SK-N-SH (cell line): ENCODE measurements at regions not wholly inside any gene's neighbourhood (a gene's known extent, or its start where the extent isn't known, plus 50 kb on each side); places are given as distances from the start of the nearest gene placed in this dataset.
"Not testable (repeated sequence)": the region's sequence is repeated elsewhere in the genome, so short reads cannot be mapped to it uniquely, and the experiment has no call there.

Experiments
- CTCF ChIA-PET: fragments of 300-600, 350-600 bp; formaldehyde crosslinking; extraction: SDS; loops from one replicate; lab custom pipeline; 2021; lab: Yijun Ruan, JAX
- POLR2A ChIA-PET: fragments of 350-600 bp; sonication (Branson Sonifier 250); formaldehyde crosslinking; extraction: SDS; loops from one replicate; lab custom pipeline; 2020; ENCODE audit warnings: antibody characterized with exemption, inconsistent platforms; lab: Yijun Ruan, JAX
- DNase-seq: peaks from one replicate; pipeline ENCODE4 v3.0.0; 2012
- H2AFZ ChIP-seq: fragments of 200-600 bp; sonication (generic); 2 replicates; pipeline ENCODE4 v1.8.1; 2016; ENCODE audit warnings: antibody characterized with exemption, mild to moderate bottlenecking, low read depth
- H3F3A ChIP-seq: fragments of 200-600 bp; sonication (generic); replicated peaks from 2 replicates; pipeline ENCODE3; 2016; ENCODE audit warnings: antibody characterized with exemption, mild to moderate bottlenecking; ENCODE audit not compliant: insufficient read depth
- H3K27ac ChIP-seq, 2 experiments: fragments of 200-500 bp in 1 of 2; fragments of 200-600 bp in 1 of 2; sonication (Bioruptor generic) in 1 of 2; sonication (generic), shearing (Covaris generic) in 1 of 2; 2 replicates each; pipeline versions ENCODE4 v1.5.1 to v1.6.1; 2014 to 2016; ENCODE audit warnings: low read depth in 2 of 2, inconsistent platforms in 1 of 2, low read length in 1 of 2, mild to moderate bottlenecking in 1 of 2, mixed read lengths in 1 of 2
- H3K27me3 ChIP-seq: fragments of 200-600 bp; sonication (generic), shearing (Covaris generic); 2 replicates; pipeline ENCODE4 v1.6.1; 2016; ENCODE audit warnings: mixed run types; ENCODE audit not compliant: insufficient read depth
- H3K36me3 ChIP-seq, 2 experiments: fragments of 200-500 bp in 1 of 2; fragments of 200-600 bp in 1 of 2; sonication (Bioruptor generic) in 1 of 2; sonication (generic) in 1 of 2; replicated peaks in 1 of 2; 2 replicates each; pipeline versions ENCODE3 to v1.5.1; 2014 to 2016; ENCODE audit warnings: low read length in 1 of 2, mild to moderate bottlenecking in 1 of 2; ENCODE audit not compliant: insufficient read depth in 2 of 2, control insufficient read depth in 1 of 2
- H3K4me1 ChIP-seq, 2 experiments: fragments of 200-500 bp in 1 of 2; fragments of 200-600 bp in 1 of 2; sonication (Bioruptor generic) in 1 of 2; sonication (generic), shearing (Covaris generic) in 1 of 2; 2 replicates each; pipeline versions ENCODE4 v1.5.1 to v1.6.1; 2014 to 2016; ENCODE audit warnings: low read depth in 1 of 2, low read length in 1 of 2, mixed run types in 1 of 2; ENCODE audit not compliant: insufficient read depth in 2 of 2, control insufficient read depth in 1 of 2
- H3K4me2 ChIP-seq: fragments of 200-600 bp; sonication (generic), shearing (Covaris generic); 2 replicates; pipeline ENCODE4 v1.6.1; 2017; ENCODE audit warnings: mixed run types
- H3K4me3 ChIP-seq, 2 experiments: fragments of 200-500 bp in 1 of 2; fragments of 200-600 bp in 1 of 2; sonication (Bioruptor generic) in 1 of 2; sonication (generic), shearing (Covaris generic) in 1 of 2; 2 replicates each; pipeline versions ENCODE4 v1.5.1 to v1.8.1; 2014 to 2016; ENCODE audit warnings: low read depth in 2 of 2, inconsistent platforms in 1 of 2, low read length in 1 of 2, mild to moderate bottlenecking in 1 of 2, mixed read lengths in 1 of 2, moderate library complexity in 1 of 2
- H3K79me2 ChIP-seq: fragments of 200-600 bp; sonication (generic); 2 replicates; pipeline ENCODE4 v1.8.1; 2017; ENCODE audit warnings: mild to moderate bottlenecking; ENCODE audit not compliant: insufficient read depth
- H3K9ac ChIP-seq: fragments of 200-600 bp; sonication (generic); 2 replicates; pipeline ENCODE4 v1.6.1; 2017; ENCODE audit warnings: mixed run types
- H3K9me2 ChIP-seq: fragments of 200-600 bp; sonication (generic); 2 replicates; pipeline ENCODE4 v1.6.1; 2017; ENCODE audit warnings: mixed run types
- H3K9me3 ChIP-seq: fragments of 200-600 bp; sonication (generic); 2 replicates; pipeline ENCODE4 v1.6.1; 2017; ENCODE audit warnings: mixed run types, mild to moderate bottlenecking, moderate library complexity
- H4K20me1 ChIP-seq: fragments of 200-600 bp; sonication (generic); 2 replicates; pipeline ENCODE4 v1.6.1; 2017; ENCODE audit warnings: mild to moderate bottlenecking, mixed run types; ENCODE audit not compliant: insufficient read depth
- JUND ChIP-seq: IDR thresholded peaks from 2 replicates; pipeline ENCODE4 v1.4.0; 2012
- MEF2A ChIP-seq: IDR thresholded peaks from 2 replicates; pipeline ENCODE4 v1.4.0; 2012; ENCODE audit warnings: low read depth, borderline replicate concordance
- MXI1 ChIP-seq: IDR thresholded peaks from 2 replicates; pipeline ENCODE4 v1.6.1; 2012; ENCODE audit warnings: mild to moderate bottlenecking, low read depth, low read length, improper control_type of control experiment
- PBX3 ChIP-seq: IDR thresholded peaks from 2 replicates; pipeline ENCODE4; 2012
- TCF12 ChIP-seq: IDR thresholded peaks from 2 replicates; pipeline ENCODE4 v1.4.0; 2012
- USF2 ChIP-seq: fragments of 150-350 bp; IDR thresholded peaks from 2 replicates; pipeline ENCODE4 v1.6.1; 2017; ENCODE audit warnings: antibody characterized with exemption, low read length, low read depth, borderline replicate concordance
- WGBS: methylation state at CpG from one replicate; pipeline ENCODE4 v1.1.6; 2017; ENCODE audit warnings: low lambda C conversion rate; 5-methylcytosine and 5-hydroxymethylcytosine counted together
- TF ChIP-seq, protein P1 (sequence below): fragments of 200-600 bp; sonication (generic); IDR thresholded peaks from 2 replicates; pipeline ENCODE4 v1.6.1; 2017; ENCODE audit warnings: antibody characterized with exemption, mild to moderate bottlenecking, moderate library complexity
- TF ChIP-seq, protein P2 (sequence below): IDR thresholded peaks from 2 replicates; pipeline ENCODE4 v1.4.0; 2012; ENCODE audit warnings: low read depth

GRCh38 chr12:125549836-125550235 is 484.6 kb downstream of the AACS start:
- Histone ChIP-seq H3K4me3 (no peak overlapping the region), H3K4me1 (no peaks in the 10 kb centered on the region), H3K27ac (no peak overlapping the region), H3K36me3 (no peaks in the 10 kb centered on the region), H3K9ac (no peak overlapping the region), H3K27me3 (no peaks in the 10 kb centered on the region), H3F3A (no peaks in the 10 kb centered on the region), H4K20me1 (no peaks in the 10 kb centered on the region), H3K9me3 (no peaks in the 10 kb centered on the region), H2AFZ (no peak overlapping the region), H3K9me2 (no peaks in the 10 kb centered on the region), H3K79me2 (no peaks in the 10 kb centered on the region), H3K4me2 (no peak overlapping the region)
- CTCF ChIA-PET = interaction anchor here (1.1 to 1.3 kb wide), 4 partner anchors 14 to 223 kb away, joined by 3 to 4 read pairs (median 3); no protein-coding TSS in a partner anchor
- TF ChIP-seq USF2 = no peak
- TF ChIP-seq, protein P1, sequence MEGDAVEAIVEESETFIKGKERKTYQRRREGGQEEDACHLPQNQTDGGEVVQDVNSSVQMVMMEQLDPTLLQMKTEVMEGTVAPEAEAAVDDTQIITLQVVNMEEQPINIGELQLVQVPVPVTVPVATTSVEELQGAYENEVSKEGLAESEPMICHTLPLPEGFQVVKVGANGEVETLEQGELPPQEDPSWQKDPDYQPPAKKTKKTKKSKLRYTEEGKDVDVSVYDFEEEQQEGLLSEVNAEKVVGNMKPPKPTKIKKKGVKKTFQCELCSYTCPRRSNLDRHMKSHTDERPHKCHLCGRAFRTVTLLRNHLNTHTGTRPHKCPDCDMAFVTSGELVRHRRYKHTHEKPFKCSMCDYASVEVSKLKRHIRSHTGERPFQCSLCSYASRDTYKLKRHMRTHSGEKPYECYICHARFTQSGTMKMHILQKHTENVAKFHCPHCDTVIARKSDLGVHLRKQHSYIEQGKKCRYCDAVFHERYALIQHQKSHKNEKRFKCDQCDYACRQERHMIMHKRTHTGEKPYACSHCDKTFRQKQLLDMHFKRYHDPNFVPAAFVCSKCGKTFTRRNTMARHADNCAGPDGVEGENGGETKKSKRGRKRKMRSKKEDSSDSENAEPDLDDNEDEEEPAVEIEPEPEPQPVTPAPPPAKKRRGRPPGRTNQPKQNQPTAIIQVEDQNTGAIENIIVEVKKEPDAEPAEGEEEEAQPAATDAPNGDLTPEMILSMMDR = peak; percentile 27
- no peak for TF ChIP-seq JUND
- TF ChIP-seq TCF12 = no peak
- POLR2A ChIA-PET = no interaction called here
- DNase-seq = no peak
- 44% methylated on average over 4 of the region's 4 CpGs for WGBS

- Histone ChIP-seq H3K4me3 (no peak overlapping the region), H3K4me2 (no peak overlapping the region), H3K9me3 (no peaks in the 10 kb centered on the region), H3K4me1 (no peaks in the 10 kb centered on the region), H3K9me2 (no peaks in the 10 kb centered on the region), H3K27ac (no peak overlapping the region), H2AFZ (no peak overlapping the region), H4K20me1 (no peaks in the 10 kb centered on the region), H3F3A (no peaks in the 10 kb centered on the region), H3K79me2 (no peaks in the 10 kb centered on the region), H3K9ac (no peak overlapping the region), H3K27me3 (no peaks in the 10 kb centered on the region), H3K36me3 (no peaks in the 10 kb centered on the region)
- DNase-seq = no peak
- CTCF ChIA-PET = interaction anchor here (0.5 to 2.0 kb wide), 4 partner anchors 9 to 1829 kb away, joined by 3 to 4 read pairs (median 3); no protein-coding TSS in a partner anchor
- 0% methylated on average over 3 of the region's 4 CpGs for WGBS
- POLR2A ChIA-PET = no interaction called here
- no peak for TF ChIP-seq USF2
- TF ChIP-seq MXI1 = no peak
- no peak for TF ChIP-seq MEF2A
- no peak for TF ChIP-seq PBX3
- TF ChIP-seq, protein P2, sequence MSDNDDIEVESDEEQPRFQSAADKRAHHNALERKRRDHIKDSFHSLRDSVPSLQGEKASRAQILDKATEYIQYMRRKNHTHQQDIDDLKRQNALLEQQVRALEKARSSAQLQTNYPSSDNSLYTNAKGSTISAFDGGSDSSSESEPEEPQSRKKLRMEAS = no peak
- no peak for TF ChIP-seq TCF12
Measured at GRCh38 chr12:125552295-125552694, 487.1 kb downstream of the AACS start.

DNA sequence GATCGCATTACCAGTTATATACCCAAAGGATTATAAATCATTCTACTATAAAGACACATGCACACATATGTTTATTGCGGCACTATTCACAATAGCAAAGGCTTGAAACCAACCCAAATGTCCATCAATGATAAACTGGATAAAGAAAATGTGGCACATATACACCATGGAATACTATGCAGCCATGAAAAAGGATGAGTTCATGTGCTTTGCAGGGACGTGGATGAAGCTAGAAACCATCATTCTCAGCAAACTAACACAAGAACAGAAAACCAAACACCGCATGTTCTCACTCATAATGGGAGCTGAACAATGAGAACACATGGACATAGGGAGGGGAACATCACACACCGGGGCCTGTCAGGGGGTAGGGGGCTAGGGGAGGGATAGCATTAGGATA is 495.8 kb downstream of the AACS start:
- H3K27ac ChIP-seq, H4K20me1 ChIP-seq, H3K9ac ChIP-seq, H3K79me2 ChIP-seq, H3K9me3 ChIP-seq, POLR2A ChIA-PET, H3F3A ChIP-seq, H3K27me3 ChIP-seq, H3K4me1 ChIP-seq, H3K36me3 ChIP-seq, H2AFZ ChIP-seq, H3K4me3 ChIP-seq, DNase-seq, CTCF ChIA-PET, H3K4me2 ChIP-seq, H3K9me2 ChIP-seq: not testable (repeated sequence)
- 39% methylated on average over 5 of the region's 5 CpGs for WGBS
